ENCODE measurements at regions not wholly inside any gene's neighbourhood (a gene's known extent, or its start where the extent isn't known, plus 50 kb on each side); places are given as distances from the start of the nearest gene placed in this dataset.
A peak's percentile ranks its signal among the peaks of the same experiment; 100 is the strongest.
"Not testable (repeated sequence)": the region's sequence is repeated elsewhere in the genome, so short reads cannot be mapped to it uniquely, and the experiment has no call there.

DNA sequence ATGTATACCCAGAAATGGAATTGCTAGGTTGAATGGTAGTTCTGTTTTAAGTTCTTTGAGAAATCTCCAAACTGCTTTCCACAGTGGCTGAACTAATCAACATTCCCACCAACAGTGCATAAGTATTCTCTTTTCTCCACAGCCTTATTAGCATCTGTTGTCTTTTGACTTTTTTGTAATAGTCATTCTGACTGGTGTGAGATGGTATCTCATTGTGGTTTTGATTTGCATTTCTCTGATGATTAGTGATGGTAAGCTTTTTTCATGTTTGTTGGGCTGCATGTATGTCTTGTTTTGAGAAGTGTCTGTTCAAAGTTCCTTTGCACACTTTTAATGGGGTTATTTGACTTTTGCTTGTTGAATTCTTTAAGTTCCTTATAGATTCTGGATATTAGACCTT lies 52.4 kb upstream of the EHHADH start:
- DNase-seq = not testable (repeated sequence)

DNA sequence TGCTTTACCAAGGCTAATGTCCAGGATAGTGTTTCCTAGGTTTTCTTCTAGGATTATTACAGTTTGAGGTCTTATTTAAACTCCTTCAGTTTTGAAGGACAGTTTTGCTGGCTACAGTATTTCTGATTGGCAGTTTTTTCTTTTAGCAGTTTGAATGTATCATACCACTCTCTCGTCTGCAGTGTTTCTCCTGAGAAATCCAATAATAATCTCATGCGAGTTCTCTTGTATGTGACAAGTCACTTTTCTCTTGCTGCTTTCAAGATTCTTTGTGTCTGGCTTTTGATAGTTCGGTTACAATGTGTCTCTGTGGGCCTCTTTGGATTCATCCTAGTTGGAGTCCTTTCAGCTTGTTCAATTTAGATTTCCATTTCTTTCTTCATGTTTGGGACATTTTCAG lies 53.0 kb upstream of the EHHADH start:
- DNase-seq = no peak

DNA sequence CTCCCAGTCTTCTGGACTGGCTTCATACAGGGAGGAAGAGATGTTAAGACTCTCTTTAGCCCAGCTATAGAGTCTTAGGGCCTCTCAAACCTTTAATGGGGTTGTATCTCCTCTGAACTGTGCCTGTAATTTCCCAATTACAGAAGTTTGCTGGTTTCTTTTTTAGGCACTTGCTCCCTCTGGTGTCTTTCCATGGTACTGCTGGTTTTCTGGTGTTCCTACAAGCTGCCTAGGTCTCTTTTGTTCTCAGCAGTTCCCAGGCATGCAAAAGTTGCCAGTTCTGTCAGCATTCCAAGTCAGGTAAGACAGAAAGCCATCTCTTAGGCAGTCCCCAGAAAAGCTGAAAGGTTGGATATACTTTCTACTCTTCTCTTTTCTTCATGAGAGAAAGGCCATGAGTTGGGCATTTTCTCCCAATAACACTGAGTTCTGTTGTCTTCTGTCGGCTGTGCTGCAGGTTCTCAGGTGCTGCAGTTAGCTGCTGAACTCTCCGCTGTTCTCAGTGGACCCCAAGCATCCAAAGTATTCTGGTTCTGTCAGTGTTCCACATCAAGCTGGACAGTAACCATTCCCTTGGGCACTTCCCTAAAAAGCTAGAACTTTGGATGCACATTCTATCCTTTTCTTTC lies 54.4 kb upstream of the EHHADH start:
- DNase-seq = peak; percentile 35

DNA sequence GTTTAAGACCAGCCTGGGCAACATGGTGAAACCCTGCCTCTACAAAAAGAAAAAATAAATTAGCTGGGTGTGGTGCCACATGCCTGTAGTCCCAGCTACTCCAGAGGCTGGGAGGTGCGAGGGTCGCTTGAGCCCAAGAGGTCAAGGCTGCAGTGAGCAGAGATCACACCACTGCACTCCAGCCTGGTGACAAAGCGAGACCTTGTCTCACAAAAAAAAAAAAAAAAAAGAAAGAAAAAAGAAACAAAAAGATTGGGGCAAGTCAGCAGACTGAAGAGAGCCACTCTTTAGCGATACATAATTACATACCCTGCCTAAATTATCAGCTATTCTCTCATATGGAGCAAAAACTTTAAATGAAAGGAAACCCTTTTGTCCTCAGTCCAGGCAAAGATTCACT lies 53.6 kb upstream of the MAP3K13 start:
- no peak for DNase-seq

DNA sequence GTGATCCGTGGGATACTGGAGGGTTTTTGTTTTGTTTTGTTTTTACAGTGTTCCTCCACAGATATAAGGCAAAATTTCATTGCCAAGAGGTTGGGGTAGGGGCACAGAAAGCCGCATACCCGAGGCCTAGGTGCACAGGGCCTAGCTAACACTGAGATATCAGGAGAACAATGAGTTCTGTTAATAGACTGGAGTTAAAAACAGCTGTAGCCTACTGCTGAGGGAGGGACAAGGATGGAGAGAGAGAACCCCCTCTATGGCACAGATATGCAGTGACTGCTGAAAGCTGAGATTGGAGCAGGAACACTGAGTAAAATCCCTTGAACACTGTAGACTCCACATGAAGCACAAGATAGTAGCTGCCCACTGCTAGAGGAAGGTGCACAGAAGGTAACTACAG lies 53.1 kb upstream of the MAP3K13 start:
- DNase-seq = no peak

DNA sequence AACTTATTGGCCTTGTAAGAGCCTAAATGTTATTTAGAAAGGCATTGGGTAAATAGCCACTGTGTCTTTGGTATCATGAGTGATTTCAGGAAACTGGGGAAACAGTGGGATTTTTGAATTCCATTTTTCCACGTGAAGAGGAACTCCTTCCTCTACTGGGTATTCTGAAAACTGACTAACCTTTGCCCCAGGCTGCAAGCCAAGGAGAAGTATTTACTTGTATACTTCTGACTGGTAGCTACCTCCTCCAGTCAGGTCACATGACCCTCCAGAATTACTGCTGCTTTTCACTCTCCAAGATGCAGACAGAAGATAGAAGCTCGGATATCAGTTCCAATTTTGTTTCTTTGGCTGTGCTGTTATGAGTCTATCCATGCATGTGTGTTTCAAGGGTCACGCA lies 50.9 kb upstream of the MAP3K13 start:
- DNase-seq = no peak

Data from NCI-H226 (cell line).